Eye (tissue), 1 donor: ENCODE measurements at regions not wholly inside any gene's neighbourhood (a gene's known extent, or its start where the extent isn't known, plus 50 kb on each side); places are given as distances from the start of the nearest gene placed in this dataset.

Experiments
- DNase-seq: peaks from one replicate; pipeline ENCODE4 v3.0.0-alpha.2; 2015

DNA sequence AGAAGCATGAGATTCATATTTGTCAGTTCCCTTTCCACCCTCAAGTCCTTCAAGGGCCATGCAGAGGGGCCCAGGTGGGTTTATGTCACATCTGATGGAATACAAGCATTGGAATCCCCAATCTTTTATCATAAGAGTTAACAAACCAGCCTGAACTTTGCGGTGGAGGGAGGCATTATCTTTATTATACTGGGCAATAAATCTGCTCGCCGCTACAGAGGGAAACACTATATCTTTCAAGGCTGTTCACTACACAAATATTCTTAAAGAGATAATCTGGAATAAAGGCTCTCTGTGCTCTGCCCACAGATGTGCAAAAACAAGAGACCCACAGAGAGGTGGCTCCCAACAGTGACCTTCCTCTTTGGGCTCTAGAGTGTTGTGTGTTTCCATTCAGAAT is 153.6 kb upstream of the PLEKHA5 start:
- DNase-seq, result no peak

DNA sequence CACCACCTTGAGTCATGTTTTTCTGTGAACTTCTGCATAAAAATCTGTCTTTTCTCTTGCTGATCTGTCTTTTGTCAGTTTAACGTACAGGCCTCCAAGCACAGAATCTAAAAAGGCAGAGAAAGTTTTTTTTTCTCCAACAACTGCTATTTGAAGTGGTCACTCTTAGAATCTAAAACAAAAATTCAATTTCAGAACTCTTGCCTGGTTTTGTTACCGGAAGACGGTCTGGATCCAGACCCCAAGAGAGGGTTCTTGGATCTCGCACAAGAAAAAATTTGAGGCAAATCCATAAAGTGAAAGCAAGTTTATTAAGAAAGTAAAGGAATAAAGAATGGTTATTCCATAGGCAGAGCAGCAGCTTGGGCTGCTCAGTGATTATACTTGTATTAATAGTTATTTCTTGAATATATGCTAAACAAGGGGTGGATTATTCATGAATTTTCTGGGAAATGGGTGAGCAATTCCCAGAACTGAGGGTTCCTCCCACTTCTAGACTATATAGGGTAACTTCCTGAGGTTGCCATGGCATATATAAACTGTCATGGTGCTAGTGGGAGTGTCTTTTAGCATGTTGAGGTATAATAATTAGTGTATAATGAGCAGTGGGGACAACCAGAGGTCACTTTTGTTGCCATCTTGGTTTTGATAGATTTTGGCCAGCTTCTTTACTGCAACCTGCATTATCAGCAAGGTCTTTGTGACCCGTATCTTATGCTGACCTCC is 150.0 kb upstream of the PLEKHA5 start:
- DNase-seq, result no peak

DNA sequence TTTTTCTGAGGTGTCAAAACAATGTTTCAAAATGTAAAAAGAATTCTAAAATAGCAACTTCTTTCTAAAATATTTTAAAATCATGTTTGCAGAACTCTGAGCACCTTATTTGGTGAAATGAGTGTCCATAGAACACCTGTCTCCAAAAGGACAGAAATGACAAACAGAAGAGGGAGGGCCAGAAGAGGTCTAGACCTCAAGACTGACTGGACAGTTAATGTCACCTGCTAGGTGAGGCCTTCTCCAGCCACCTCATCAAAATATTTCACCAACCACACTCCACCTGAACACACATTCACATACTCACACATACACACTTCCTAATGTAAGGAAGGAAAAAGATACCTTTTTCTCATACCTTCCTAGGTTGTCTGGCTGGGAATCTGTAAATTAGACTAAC is 147.8 kb upstream of the PLEKHA5 start:
- DNase-seq, result no peak

DNA sequence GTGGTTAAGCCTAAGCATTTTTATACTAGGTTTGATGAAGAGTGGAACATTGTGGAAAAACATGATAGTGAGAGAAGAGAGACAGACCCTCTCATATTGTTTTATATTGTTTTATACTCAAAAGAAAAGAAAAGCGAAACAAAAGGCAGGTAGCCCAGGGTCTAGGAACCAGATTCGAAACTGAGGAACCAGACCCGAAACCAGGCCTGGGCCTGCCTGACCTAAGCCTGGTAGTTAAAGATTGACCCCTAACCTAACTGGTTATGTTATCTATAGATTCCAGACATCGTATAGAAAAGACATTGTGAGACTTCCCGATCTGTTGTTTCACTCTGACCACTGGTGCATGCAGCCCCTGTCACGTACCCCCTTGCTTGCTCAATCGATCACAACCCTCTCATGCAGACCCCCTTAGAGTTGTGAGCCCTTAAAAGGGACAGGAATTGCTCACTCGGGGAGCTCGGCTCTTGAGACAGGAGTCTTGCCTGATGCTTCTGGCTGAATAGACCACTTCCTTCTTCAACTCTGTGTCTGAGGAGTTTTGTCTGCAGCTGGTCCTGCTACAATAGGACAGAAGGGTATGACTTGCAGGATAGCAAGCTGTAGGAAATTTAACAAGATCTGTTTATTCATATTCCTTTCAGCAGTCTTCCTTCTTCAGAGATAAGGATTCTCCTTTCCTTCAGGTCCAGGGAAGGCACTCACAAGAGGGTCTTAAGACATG is 147.1 kb upstream of the PLEKHA5 start:
- DNase-seq, result no peak

DNA sequence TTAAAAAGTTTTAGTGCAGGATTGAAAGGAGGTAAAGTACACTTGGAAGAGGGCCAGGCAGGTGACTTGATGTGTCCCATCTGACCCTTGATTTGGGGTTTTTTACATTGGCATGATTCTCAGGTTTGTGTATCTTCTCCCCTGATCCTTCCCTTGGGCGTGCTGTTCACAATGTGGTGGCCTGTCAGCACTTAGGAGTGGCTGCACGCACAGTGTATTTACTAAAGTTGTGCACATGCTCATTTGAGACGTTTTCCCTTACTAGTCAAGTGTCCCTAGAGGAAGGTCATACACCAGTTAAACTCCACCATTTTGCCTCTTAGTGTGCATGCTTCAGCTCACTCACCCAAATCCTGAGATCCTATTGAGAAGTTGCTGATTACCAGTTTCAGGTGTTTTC is 145.7 kb upstream of the PLEKHA5 start:
- no peak for DNase-seq

DNA sequence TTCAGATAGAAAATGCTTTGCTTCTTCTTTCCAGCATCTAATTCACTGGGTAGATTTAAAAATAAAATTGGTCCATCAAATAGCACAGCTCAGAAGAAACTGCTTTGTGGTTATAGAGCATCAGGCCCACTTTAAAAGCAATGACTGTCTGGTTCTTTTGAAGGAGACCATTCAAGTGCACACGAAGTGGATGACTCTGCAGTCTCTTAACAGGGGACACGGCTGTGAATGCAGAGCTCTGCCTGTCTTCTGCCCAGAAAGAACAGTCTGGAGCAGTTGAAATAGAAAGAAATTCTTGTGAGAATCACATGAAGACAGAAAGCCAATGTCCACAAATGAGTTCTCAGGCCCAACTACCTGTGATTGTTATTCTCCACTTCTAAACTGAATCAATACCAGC is 138.7 kb upstream of the PLEKHA5 start:
- DNase-seq, result peak; percentile 24

DNA sequence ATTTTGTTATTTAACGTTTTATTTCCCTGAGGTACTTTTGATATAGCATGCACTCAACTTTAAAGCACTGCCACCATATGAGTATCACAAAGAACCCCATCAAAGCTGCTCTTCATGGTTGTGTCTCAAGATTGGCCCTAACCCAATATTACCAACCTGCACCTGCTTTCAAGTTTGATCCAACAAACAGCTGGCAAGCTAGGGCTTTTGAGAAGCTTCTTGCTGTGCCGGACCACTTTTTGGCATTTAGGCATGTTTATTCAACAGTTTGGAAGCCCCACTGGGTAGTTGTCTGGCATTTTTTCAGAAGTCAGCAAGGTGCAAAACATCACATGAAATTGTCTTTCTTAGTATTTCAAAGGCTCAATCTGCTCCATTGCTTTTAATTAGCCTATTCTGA is 137.2 kb upstream of the PLEKHA5 start:
- no peak for DNase-seq

DNA sequence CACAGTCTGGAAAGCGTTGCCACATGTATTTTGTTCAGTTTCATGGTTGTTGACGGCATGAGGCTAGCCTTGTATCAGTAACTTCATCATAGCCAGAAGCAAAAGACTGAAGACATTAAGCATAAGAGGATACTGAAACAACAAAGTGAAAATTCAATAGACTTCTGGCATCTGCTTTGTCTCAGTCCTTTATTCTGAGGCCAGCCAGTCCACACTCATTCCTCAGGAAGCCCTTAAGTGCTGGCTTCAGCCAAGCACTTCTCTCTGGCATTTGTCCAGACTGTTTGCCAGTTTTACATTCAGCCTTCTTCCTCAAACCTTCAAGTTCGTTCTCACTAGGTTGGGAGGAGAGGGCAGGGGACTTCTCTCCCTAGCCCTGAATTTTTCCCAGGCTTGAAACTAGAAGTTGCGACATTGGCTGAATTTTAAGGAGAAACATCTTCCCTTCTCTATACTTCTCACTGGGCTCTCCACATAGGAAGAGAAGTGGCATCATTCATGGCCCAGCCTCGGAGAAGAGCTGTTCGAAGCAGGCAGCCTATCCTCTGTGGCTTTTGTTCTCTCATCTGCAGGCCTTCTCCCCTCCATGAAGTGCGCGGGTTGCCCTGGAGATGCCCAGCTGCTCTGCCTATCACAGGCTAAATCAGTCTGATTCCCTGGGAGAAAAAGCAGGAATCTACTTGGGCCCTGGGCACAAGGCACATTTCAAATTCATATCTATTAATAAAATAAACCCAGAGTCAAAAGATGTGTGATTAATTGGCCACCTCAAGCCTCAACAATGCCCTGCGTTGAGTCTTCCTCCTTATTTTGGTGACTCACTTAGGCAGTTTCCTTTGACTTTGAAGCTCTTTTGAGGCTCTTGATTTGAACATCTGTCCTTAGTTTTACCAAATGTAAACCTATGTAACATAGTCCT is 130.9 kb upstream of the PLEKHA5 start:
- no peak for DNase-seq

DNA sequence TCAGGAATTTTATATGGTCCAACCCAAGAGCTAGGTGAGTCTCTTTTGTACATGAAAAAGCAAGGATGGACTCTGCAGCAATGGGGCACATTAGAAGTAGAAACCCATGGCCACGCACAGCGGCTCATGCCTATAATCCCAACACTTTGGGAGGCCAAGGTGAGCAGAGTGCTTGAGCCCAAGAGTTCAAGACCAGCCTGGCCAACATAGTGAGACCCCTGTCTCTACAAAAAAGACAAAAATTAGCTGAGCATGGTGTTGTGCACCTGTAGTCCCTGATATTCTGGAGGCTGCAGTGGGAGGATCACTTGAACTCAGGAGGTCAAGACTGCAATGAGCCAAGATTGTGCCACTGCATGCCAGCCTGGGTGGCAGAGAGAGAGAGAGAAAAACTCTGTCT is 128.7 kb upstream of the PLEKHA5 start:
- DNase-seq, result no peak

DNA sequence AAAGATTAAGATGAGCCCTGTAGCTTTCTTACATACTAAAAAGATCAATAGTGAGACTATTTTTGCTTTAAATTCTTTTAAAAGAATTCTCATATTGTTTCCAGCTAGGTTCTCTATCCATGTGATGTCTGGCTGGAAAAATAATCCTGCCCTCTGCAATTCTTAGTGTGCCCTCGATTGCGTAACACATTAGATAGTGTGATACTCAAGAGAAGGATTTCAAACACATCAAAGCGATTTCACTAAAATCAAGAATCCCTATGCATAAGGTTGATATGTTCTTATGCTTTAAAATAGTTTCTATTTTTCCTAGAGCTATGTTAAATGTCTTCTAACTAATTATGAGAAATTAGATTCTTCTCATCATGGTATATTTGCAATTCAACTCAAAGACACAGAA is 127.3 kb upstream of the PLEKHA5 start:
- DNase-seq, result no peak

DNA sequence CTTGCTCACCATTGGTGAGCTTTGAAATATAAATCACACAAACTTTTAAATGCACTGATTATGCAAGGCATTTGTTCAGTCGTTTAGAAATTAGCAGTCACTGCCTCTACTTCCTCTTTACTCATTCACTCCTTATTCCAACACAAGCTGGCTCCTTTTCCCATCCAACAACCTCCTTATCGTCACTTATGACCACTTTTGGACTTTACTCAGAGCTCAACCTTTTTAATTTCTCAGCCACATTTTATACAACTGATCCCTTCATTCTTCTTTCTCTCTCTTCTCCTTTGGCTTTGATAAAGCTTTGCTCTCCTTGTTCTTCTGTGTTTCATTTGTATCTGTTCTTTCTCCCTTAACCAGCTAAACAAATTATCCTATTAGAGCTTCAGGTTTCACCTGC is 126.4 kb upstream of the PLEKHA5 start:
- no peak for DNase-seq

DNA sequence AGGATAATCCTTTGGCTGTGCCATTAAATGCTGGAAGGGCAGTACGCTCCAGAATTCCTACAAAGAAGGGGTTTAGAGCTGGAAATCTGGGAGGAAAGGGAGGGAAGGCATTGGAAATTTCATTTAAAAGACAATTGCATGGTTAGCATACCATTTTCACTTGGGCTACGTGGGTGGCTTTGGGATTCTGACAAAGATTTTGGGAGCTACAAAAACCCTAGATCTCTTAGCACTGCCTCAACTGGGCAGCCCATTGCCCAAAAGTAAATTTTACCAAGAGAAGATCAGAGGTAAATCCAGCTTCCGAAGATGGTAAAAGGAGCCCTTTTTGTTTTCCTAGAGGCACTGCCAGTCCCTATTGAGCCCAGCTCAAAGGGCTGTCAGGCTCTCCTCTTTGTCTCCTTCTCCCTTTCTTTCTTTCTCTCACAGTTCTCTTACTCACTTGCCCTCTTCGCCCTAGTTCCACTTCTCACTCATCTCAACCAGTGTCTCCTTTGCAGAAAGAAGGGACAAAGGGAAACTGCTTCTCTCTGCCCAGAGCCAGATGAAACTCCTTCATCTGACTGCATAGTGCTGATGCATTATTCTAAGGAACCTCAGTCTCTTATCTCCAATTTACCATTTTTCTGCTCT is 125.4 kb upstream of the PLEKHA5 start:
- no peak for DNase-seq

DNA sequence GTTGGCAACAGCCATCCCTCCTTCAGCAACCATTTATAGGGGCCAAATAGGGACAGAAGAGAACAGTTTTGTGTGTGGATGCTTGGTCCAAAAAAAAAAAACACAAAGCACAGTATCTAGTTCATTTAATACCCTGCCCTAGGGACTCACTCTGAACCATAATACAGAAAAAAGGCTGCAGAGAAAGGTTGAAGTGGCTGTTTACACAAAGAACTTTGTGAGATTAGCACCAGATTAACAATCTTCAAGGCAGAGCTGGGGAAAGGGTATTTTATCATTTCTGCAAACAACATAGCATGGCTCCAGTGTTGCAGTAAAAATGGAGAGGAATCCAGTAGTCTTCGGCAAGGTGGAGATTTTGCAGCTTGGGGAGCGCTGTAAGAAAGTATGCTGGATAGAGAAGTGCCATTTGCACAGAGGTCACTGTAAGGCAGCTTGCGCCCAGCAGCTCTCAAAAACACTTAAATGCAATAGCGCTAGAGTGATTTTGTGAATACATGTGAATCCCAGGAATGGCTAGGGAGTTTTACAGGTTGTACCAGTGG is 124.2 kb upstream of the PLEKHA5 start:
- no peak for DNase-seq

DNA sequence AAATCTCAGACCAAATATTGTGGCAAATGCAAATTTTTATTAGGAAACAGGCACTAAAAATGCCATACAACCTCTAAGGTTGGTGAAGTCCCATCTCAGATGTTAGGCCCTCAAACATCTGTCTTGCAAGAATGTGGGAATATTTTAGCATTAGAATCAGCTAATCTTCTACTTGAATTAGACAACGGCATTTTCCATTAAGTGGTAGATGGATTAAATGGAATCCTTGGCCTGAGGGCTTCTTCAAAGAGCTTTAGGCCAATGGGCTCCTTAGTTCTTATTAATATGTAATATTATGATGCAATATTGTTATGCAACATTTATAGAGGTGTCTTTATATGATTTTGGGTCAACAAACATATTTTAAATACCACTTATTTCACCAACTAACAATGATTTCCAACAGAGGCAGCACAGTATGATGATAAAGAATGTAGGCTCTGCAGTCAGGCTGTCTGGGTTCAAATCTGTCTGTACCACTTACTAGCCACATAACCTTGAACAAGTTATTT is 122.9 kb upstream of the PLEKHA5 start:
- no peak for DNase-seq

DNA sequence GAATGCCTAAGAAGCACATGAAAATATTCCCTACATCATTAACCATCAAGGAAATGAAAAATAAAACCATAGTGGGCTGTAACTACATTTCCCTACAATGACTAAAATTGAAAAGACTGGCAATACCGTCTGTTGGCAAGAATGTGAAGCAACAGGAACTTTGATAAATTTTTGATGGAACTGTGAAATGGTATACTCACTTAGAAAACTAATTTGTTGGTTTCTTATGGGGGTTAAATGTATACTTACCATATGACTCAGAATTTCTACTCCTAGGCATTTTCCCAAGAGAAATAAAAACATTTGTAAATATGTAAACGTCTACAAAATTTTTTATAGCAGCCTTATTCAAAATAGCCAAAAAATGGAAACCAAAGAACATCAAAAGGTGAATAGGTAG is 121.4 kb upstream of the PLEKHA5 start:
- no peak for DNase-seq

DNA sequence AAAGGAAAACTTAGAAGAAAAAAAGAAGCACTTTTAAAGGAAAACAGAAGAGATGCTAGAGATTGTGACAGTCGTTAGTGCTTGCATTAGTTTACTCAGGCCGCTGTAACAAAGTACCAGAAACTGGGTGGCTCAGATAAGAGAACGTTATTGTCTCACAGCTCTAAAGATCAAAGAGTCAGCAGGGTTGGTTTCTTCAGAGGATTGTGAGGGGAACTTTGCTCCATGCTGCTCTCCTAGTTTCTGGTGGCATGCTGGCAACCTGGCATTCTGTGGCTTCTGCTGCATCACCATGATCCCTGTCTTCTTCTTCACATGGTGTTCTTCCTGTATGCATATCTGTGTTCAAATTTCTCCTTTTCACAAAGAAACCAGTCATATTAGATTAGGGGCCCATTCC is 119.4 kb upstream of the PLEKHA5 start:
- DNase-seq, result no peak

DNA sequence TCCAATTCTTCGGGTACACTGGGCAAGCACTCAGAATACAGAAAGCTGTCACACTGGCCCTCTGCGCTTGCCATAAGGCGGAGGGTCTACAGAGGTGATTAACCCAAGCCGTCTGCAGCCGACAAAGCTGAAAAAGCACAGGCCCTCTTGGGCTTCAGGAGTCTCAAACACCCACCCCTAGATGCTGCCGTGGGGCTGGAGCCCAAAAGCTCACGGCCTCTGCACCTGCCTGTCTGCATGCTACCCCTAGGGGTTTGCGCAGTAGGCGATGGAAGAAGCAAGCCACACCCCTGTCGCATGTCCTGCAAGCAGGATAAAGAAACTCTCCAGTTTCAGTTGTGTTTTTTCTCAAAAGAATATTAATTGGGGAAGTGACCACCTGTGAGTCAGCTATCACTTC is 118.8 kb upstream of the PLEKHA5 start:
- no peak for DNase-seq

DNA sequence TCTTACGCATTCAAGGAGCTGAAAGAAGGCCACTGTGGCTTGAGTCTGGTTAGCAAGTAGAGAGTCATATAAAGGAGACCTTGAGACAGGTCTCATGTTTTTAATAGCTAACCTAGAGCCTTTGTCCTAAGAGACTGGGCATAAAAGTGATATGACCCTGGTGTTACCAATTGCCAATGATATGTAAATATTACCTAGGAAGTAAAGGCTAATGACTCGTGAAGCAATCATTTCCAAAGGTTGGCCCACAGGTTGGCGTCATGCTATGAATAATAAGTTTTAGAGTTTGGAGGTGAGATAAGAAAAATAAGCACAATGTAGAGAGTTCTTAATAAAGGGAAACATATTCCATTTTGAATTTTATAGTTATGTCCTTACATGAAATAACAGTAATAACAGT is 116.6 kb upstream of the PLEKHA5 start:
- DNase-seq, result no peak

DNA sequence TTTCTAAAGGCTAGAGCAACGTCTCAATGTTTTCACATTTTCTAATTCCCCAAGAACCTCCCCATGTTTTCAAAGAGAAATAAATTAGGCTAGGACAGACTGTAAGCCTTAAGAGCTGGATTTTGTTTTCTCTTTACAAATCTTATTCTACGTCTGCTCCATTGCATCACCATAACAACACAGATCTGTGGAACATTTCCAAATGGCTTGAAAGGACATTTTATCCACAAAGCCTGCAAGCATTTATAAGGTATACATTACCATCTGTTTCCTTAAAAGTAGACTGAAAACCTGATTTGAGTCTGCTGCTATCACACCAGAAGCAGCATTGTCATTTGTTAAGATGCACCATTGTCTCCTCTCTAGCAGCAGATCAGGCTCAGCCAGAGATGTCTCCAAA is 115.3 kb upstream of the PLEKHA5 start:
- DNase-seq, result peak; percentile 51

DNA sequence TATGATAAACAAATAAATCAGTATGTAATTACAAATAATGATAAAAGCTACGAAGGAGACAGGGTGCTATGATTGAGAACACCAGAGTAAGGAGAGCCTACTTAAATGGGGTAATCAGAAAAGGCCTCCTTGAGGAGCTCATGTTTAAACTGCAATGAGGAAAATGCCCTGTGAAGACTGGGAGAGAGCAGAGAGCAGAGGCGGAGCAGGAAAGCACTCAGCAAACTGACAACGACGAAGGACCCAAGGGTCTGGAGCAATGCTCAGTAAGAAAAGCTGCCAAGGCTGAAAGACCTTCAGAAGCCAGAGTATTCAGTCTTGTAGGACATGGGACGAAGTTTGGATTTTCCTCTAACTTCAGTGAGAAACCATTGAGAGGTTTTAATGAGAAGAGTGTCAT is 114.2 kb upstream of the PLEKHA5 start:
- DNase-seq, result no peak

DNA sequence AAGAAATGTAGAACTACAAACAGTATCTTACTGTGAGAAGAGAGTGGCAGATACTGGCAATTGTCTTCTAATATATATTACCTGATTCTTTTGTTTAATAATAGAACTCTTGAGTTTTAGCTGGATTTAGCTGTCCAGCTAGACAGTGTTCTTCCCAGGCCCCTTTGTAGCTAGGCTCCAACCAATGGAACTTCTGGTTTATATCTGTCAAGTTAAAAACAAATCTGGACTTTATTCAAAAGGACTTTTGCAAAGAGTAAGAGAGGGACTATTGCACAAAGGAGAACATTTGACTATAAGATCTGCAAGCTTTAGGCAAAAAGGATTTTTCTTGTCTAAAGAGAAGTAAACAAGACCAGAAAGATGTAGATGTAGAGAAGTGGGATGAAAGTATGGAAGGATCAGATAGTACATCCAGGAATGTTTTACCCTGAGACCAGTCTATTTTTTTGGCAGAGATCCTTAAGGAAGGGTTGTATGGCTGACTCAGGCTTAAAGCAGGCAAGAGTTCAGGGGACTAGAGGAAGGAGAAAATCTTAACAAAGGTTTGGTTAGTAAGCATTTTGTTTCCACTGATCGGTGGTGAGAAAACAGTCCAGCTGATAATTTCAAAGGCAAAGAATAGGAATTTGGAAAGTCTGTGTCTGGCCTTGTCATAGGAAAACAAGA is 111.1 kb upstream of the PLEKHA5 start:
- DNase-seq, result no peak

DNA sequence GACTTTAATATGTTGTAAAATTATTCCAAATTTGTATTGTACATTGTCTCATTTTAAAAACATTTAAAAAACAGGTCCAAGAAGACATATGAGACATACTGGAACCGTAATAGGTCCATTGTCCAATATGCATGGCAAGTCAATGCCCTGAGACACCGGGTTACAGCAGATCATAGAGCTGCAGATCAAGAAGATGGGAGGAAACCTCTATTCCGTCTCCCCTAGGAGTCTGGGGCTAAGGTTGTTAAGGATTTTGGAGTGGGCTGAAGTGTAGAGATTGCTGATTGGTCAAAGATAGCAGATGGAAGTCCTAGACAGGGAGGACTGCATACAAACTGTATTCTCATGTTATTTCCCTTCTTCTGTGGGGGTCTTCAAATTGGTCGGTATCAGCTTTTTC is 108.3 kb upstream of the PLEKHA5 start:
- no peak for DNase-seq
